22Rv1 (cell line): ENCODE measurements at regions not wholly inside any gene's neighbourhood (a gene's known extent, or its start where the extent isn't known, plus 50 kb on each side); places are given as distances from the start of the nearest gene placed in this dataset.

Experiments
- CTCF ChIP-seq: fragments of 450-650 bp; IDR thresholded peaks from 2 replicates; pipeline ENCODE4 v1.5.1; 2017; ENCODE audit warnings: mild to moderate bottlenecking
- ZFX ChIP-seq: fragments of 450-650 bp; IDR thresholded peaks from 2 replicates; pipeline ENCODE4 v1.6.1; 2017; ENCODE audit warnings: antibody characterized with exemption, borderline replicate concordance

- TF ChIP-seq ZFX, result no peak
- TF ChIP-seq CTCF, result peak; percentile 44
Measured at GRCh38 chr13:33441015-33441414, 155.5 kb upstream of the STARD13 start.
